ENCODE measurements at regions not wholly inside any gene's neighbourhood (a gene's known extent, or its start where the extent isn't known, plus 50 kb on each side); places are given as distances from the start of the nearest gene placed in this dataset.

GRCh38 chr7:110573862-110574528, 516.9 kb upstream of the LRRN3 start:
- no peak for DNase-seq (ENCODE audit: low read depth)

DNA sequence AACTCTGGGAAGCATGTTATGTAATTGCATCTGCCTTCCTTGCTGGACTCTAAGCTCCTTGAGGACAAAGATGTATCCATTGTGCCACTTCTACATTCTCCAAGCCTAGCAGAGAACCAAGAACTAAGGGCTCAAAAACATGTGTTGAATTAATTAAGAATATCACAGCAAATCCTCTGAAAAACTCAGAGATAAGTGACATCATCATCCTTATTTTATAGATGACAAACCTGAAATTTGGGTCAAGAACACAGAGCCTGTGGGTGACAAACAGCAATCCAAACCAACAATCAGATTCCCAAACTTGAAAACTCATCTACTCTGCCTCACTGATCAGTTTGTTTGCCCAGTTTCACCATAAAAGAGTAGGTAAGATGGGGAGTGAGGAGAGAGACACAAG, 503.6 kb upstream of the LRRN3 start:
- no peak for DNase-seq (ENCODE audit: low read depth)

DNA sequence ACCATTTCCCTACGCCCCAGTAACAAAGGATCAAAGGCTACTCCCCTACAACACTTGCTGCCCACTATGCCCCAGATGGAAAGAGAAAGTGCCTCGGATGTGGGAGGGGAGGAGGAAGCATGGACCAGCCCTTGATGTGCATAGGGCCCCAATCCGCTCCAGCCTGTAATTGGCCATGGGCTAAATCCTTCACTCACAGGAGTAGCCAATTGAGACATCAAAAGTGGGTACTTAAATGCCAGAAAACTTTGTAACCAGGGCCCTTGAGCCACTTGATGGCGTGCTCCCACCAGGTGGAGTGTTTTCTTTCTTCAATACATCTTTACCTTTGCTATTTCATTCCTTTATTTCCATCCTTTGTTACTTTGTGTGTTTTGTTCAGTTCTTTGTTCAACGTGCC, 500.5 kb upstream of the LRRN3 start:
- no peak for DNase-seq (ENCODE audit: low read depth)

GRCh38 chr7:110591341-110591740, 499.6 kb upstream of the LRRN3 start:
- DNase-seq (ENCODE audit: low read depth), result no peak

DNA sequence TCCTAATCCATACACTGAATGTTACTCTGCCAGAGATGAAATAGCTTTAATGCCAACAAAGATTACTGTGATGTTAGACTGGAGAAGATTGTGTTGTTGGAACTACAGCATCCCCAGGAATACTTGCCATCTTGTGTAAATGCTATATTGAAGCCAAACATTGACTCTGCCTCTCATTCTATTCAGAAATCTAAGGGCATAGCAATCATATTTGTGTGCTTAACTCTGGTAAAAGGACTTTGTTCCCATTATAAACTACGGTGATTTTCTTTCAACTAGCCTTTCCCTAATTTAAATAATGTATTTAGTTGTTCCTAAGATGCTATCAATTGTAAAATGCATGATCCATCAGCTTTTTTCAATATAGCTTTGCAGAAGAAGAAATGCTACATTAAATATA, 498.4 kb upstream of the LRRN3 start:
- DNase-seq (ENCODE audit: low read depth), result no peak

DNA sequence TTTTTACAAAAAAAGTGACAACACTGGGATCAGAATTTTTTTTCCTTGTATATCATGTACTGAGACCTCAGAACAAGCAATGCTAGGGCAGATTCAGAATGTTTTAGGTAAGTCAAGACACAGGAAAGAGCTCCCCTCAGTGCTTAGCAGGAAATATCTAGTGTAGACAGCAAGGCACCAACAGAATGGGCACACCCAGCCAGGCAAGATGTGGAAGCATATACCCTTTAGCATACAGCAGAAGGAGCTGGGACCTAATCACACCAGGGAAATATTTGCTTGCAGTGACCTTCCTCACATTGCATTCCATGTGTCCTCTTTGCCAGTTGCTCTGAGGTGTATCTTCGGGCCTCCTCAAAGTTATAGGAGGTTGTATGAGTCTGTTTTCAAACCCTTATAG, 497.6 kb upstream of the LRRN3 start:
- DNase-seq (ENCODE audit: low read depth), result no peak

GRCh38 chr7:110595694-110596093, 495.2 kb upstream of the LRRN3 start:
- no peak for DNase-seq (ENCODE audit: low read depth)

- DNase-seq (ENCODE audit: low read depth), result no peak
These were observed 490.0 kb upstream of the LRRN3 start for GRCh38 chr7:110600956-110601355.

DNA sequence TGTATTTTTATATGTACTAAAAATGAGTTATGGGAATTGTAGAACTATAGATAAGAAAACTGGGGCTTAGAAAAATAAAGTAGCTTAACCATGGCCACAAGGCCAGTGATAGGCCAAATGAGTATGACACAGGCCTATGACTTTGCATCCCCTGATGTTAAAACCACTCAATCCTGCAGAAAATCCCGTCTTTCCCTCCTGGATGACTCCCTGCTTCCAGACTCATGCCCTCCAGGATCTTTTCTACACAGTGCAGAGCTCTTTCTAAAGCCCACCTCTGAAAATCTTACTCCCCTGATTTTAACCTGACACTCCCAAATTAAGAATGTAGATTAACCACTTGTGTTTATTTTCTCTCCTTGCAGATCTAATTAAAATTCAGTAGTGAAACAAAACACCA, 489.2 kb upstream of the LRRN3 start:
- no peak for DNase-seq (ENCODE audit: low read depth)

- no peak for DNase-seq (ENCODE audit: low read depth)
These were observed 486.7 kb upstream of the LRRN3 start for GRCh38 chr7:110604206-110604605.

- no peak for DNase-seq (ENCODE audit: low read depth)
These were observed 486.0 kb upstream of the LRRN3 start for GRCh38 chr7:110604885-110605284.

GRCh38 chr7:110607050-110607857, 483.7 kb upstream of the LRRN3 start:
- no peak for DNase-seq (ENCODE audit: low read depth)

DNA sequence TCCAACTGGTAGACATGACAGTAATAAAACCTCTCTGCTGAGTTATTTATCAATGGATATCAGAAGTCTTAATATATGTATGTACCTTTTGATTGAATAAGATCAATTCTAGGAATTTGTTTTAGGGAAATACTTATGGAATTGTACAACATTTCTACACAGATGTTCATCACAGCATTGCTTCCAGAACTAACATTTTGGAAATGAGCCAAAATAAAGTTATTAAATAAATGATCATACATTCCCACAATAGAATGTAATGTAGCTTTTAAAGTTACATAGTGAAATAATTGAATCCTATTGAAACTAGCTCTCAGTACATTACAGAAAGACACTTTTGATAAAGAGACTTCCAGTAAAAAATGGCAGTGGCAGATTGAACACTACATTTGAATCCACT, 481.6 kb upstream of the LRRN3 start:
- no peak for DNase-seq (ENCODE audit: low read depth)

DNA sequence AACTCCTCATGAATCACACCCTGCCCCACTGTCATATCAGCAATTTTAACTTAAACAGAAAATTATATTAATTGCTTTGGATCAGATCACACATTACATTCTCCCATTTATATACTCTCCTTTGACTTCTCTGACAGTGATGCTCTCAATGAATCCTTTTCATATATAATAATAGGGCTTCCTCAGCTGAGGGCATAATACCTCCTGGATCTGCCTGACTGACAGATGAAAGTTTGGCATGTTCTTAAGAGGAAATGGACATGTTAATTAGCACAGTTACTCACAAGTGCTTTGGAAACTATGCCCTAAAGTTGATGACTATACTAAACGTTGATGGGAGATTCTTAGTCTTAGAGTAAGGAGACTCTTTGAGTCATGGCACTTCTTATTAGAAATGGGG, 478.2 kb upstream of the LRRN3 start:
- no peak for DNase-seq (ENCODE audit: low read depth)

Data from GM04503 (cell line).